ENCODE measurements at regions not wholly inside any gene's neighbourhood (a gene's known extent, or its start where the extent isn't known, plus 50 kb on each side); places are given as distances from the start of the nearest gene placed in this dataset.

DNA sequence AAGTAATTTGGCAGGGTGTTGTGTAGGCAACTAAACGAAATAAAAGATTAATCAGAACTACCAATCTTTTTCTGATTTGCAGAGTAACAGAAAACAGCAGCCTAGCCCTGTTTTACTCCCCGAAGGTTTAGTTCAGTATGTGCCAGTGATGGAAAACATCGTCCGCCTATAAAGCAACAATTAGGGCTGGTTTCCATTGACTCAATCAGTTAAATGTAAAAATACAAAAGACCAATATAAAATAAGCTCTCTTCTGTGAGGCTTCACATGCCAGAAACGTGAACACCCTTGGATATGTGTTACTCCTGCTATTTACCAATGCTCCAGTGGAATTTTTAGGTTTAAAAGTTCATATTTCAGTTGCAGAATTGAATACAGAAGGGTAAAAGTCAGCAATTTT is 210.5 kb upstream of the RSPO3 start:
- Histone ChIP-seq H2AK5ac (ENCODE audit: low read length, severe bottlenecking) (no peak overlapping the region), H3K14ac (ENCODE audit: low read length in 2 of 2) (no peak overlapping the region), H2BK12ac (ENCODE audit: low read length in 2 of 2) (no peak overlapping the region), H3K4me3 (ENCODE audit: insufficient read depth in 1 of 2, low read depth in 1 of 2, low read length in 2 of 2) (no peak overlapping the region), H3K4me2 (ENCODE audit: low read length, poor library complexity, severe bottlenecking) (no peak overlapping the region), H2BK15ac (ENCODE audit: low read depth, poor library complexity, severe bottlenecking) (no peak overlapping the region), H3K27ac (ENCODE audit: low read length, poor library complexity, severe bottlenecking) (no peak overlapping the region), H3K36me3 (ENCODE audit: control insufficient read depth in 1 of 2, insufficient read depth in 2 of 2, low read depth in 1 of 2, low read length in 2 of 2) (no peaks in the 10 kb centered on the region), H3K9ac (ENCODE audit: low read length) (no peak overlapping the region), H2AFZ (ENCODE audit: low read depth, low read length) (no peak overlapping the region), H2BK120ac (ENCODE audit: low read depth, low read length) (no peak overlapping the region), H3K9me3 (ENCODE audit: control insufficient read depth, low read length) (no peaks in the 10 kb centered on the region), H3K27me3 (ENCODE audit: control insufficient read depth in 1 of 2, insufficient read depth in 1 of 2, low read length in 2 of 2) (no peaks in the 10 kb centered on the region), H3K4me1 (ENCODE audit: control insufficient read depth, insufficient read depth, low read depth, low read length) (no peaks in the 10 kb centered on the region), H4K8ac (ENCODE audit: low read length) (no peak overlapping the region), H4K91ac (ENCODE audit: low read length) (no peak overlapping the region), H3K18ac (ENCODE audit: low read depth in 1 of 2, low read length in 2 of 2) (no peak overlapping the region), H3K4ac (ENCODE audit: low read depth in 1 of 2, low read length in 2 of 2) (no peak overlapping the region), H3K23ac (ENCODE audit: low read length in 2 of 2) (no peak overlapping the region), H3K79me1 (replicated peaks; ENCODE audit: low read length, poor library complexity, severe bottlenecking) (no peaks in the 10 kb centered on the region), H2BK5ac (ENCODE audit: low read depth, low read length, poor library complexity, severe bottlenecking) (no peak overlapping the region)
- 84% methylated on average over 5 of the region's 5 CpGs for WGBS
- no peak for DNase-seq

DNA sequence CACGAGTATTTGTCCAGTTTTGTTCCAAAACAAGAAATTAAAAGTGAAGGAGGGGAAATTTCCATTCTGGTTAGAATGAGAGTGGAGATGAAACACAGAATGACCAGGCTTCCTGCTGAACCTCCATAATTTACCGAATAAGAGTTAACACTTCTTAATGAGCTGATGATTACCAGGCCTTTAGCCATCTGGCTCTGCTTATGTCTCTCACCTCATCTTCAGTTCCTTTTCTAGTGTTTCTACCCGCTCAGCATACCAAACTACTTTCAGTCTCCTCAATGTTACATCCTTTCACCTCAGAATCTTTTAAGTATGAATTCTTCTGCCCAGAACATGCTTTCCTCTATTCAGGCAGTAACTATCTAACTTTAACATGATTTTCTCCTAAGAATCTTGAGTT is 209.0 kb upstream of the RSPO3 start:
- H4K8ac ChIP-seq (ENCODE audit: low read length): no peak overlapping the region
- 55% methylated on average over 3 of the region's 3 CpGs for WGBS

DNA sequence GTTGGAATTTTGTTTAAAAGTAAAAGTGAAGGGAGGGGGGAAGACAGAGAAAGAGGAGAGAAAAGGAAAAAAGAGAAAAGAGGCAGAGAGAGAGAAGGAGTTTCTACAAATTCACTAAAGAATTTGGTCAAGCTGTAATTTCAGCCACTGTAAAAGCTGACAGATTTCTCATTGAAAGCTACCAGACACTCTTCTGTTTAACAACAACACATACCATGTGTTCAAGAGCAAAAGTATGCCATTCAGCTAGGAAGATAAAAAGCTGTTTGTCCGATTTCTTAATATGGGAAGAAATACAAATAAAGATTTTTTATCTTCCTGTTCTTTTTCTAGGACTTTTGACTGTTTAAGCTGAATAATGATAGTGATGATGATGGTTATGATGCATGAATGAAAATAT is 204.8 kb upstream of the RSPO3 start:
- no CpG with 5 or more reads among the region's 1 CpG for WGBS
- Histone ChIP-seq H2AFZ (ENCODE audit: low read depth, low read length) (no peak overlapping the region), H3K79me1 (replicated peaks; ENCODE audit: low read length, poor library complexity, severe bottlenecking) (no peaks in the 10 kb centered on the region), H3K27me3 (ENCODE audit: control insufficient read depth in 1 of 2, insufficient read depth in 1 of 2, low read length in 2 of 2) (no peaks in the 10 kb centered on the region), H3K23ac (ENCODE audit: low read length in 2 of 2) (no peak overlapping the region), H3K4ac (ENCODE audit: low read depth in 1 of 2, low read length in 2 of 2) (no peak overlapping the region), H2BK15ac (ENCODE audit: low read depth, poor library complexity, severe bottlenecking) (no peak overlapping the region), H3K36me3 (ENCODE audit: control insufficient read depth in 1 of 2, insufficient read depth in 2 of 2, low read depth in 1 of 2, low read length in 2 of 2) (no peaks in the 10 kb centered on the region), H3K4me1 (ENCODE audit: control insufficient read depth, insufficient read depth, low read depth, low read length) (no peaks in the 10 kb centered on the region), H2BK5ac (ENCODE audit: low read depth, low read length, poor library complexity, severe bottlenecking) (no peak overlapping the region), H3K9ac (ENCODE audit: low read length) (no peak overlapping the region), H3K14ac (ENCODE audit: low read length in 2 of 2) (no peak overlapping the region), H3K4me2 (ENCODE audit: low read length, poor library complexity, severe bottlenecking) (no peak overlapping the region), H3K4me3 (ENCODE audit: insufficient read depth in 1 of 2, low read depth in 1 of 2, low read length in 2 of 2) (no peak overlapping the region), H4K8ac (ENCODE audit: low read length) (no peak overlapping the region), H2BK12ac (ENCODE audit: low read length in 2 of 2) (no peak overlapping the region), H3K18ac (ENCODE audit: low read depth in 1 of 2, low read length in 2 of 2) (no peak overlapping the region), H4K91ac (ENCODE audit: low read length) (no peak overlapping the region), H3K27ac (ENCODE audit: low read length, poor library complexity, severe bottlenecking) (no peak overlapping the region), H3K9me3 (ENCODE audit: control insufficient read depth, low read length) (no peaks in the 10 kb centered on the region), H2BK120ac (ENCODE audit: low read depth, low read length) (no peak overlapping the region), H2AK5ac (ENCODE audit: low read length, severe bottlenecking) (no peak overlapping the region)
- DNase-seq: peak; percentile 30

More for the DNA sequence above, 209.0 kb upstream of the RSPO3 start:
- Histone ChIP-seq H2BK12ac (ENCODE audit: low read length in 2 of 2) (no peak overlapping the region), H2AK5ac (ENCODE audit: low read length, severe bottlenecking) (no peak overlapping the region), H3K79me1 (replicated peaks; ENCODE audit: low read length, poor library complexity, severe bottlenecking) (no peaks in the 10 kb centered on the region), H2BK15ac (ENCODE audit: low read depth, poor library complexity, severe bottlenecking) (no peak overlapping the region), H3K4me1 (ENCODE audit: control insufficient read depth, insufficient read depth, low read depth, low read length) (no peaks in the 10 kb centered on the region), H3K27me3 (ENCODE audit: control insufficient read depth in 1 of 2, insufficient read depth in 1 of 2, low read length in 2 of 2) (no peaks in the 10 kb centered on the region), H2AFZ (ENCODE audit: low read depth, low read length) (no peak overlapping the region), H3K4me3 (ENCODE audit: insufficient read depth in 1 of 2, low read depth in 1 of 2, low read length in 2 of 2) (no peak overlapping the region), H3K18ac (ENCODE audit: low read depth in 1 of 2, low read length in 2 of 2) (no peak overlapping the region), H3K9ac (ENCODE audit: low read length) (no peak overlapping the region), H3K27ac (ENCODE audit: low read length, poor library complexity, severe bottlenecking) (no peak overlapping the region), H4K91ac (ENCODE audit: low read length) (no peak overlapping the region), H3K4me2 (ENCODE audit: low read length, poor library complexity, severe bottlenecking) (no peak overlapping the region), H2BK5ac (ENCODE audit: low read depth, low read length, poor library complexity, severe bottlenecking) (no peak overlapping the region), H3K4ac (ENCODE audit: low read depth in 1 of 2, low read length in 2 of 2) (no peak overlapping the region), H3K23ac (ENCODE audit: low read length in 2 of 2) (no peak overlapping the region), H3K14ac (ENCODE audit: low read length in 2 of 2) (no peak overlapping the region), H2BK120ac (ENCODE audit: low read depth, low read length) (no peak overlapping the region), H3K9me3 (ENCODE audit: control insufficient read depth, low read length) (no peaks in the 10 kb centered on the region), H3K36me3 (ENCODE audit: control insufficient read depth in 1 of 2, insufficient read depth in 2 of 2, low read depth in 1 of 2, low read length in 2 of 2) (no peaks in the 10 kb centered on the region)
- no peak for DNase-seq

DNA sequence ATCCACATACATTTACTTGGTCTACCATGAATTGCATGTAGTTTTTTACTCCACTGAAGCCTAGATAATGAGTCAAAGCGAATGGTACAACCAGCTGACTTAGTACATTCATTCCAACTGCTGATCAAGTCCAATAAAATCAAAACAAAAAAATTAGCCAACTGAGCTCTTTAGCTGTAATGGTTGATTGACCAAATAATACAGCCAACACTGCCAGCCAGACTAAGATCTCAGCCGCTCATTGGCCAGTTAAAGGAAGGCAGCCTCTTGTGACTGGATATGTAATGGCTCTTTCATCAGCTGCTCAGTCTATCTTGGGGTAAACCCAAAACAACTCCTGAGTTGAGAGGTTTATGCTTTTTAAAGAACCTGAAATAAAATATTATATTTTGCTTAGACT is 204.3 kb upstream of the RSPO3 start:
- no peaks in the 10 kb centered on the region for H3K79me1 ChIP-seq (replicated peaks; ENCODE audit: low read length, poor library complexity, severe bottlenecking)
- no peak overlapping the region for H3K23ac ChIP-seq (ENCODE audit: low read length in 2 of 2)
- H4K91ac ChIP-seq (ENCODE audit: low read length): no peak overlapping the region
- H2BK15ac ChIP-seq (ENCODE audit: low read depth, poor library complexity, severe bottlenecking): no peak overlapping the region
- no peaks in the 10 kb centered on the region for H3K9me3 ChIP-seq (ENCODE audit: control insufficient read depth, low read length)
- 96% methylated on average over 2 of the region's 2 CpGs for WGBS
- DNase-seq: no peak
- H2BK12ac ChIP-seq (ENCODE audit: low read length in 2 of 2): no peak overlapping the region
- no peak overlapping the region for H3K9ac ChIP-seq (ENCODE audit: low read length)
- no peak overlapping the region for H2AK5ac ChIP-seq (ENCODE audit: low read length, severe bottlenecking)
- no peak overlapping the region for H2BK120ac ChIP-seq (ENCODE audit: low read depth, low read length)
- H3K18ac ChIP-seq (ENCODE audit: low read depth in 1 of 2, low read length in 2 of 2): no peak overlapping the region
- H3K36me3 ChIP-seq (ENCODE audit: control insufficient read depth in 1 of 2, insufficient read depth in 2 of 2, low read depth in 1 of 2, low read length in 2 of 2): no peaks in the 10 kb centered on the region
- H3K4me1 ChIP-seq (ENCODE audit: control insufficient read depth, insufficient read depth, low read depth, low read length): no peaks in the 10 kb centered on the region
- H3K27ac ChIP-seq (ENCODE audit: low read length, poor library complexity, severe bottlenecking): no peak overlapping the region
- H3K14ac ChIP-seq (ENCODE audit: low read length in 2 of 2): no peak overlapping the region
- no peak overlapping the region for H2AFZ ChIP-seq (ENCODE audit: low read depth, low read length)
- no peak overlapping the region for H3K4ac ChIP-seq (ENCODE audit: low read depth in 1 of 2, low read length in 2 of 2)
- no peaks in the 10 kb centered on the region for H3K27me3 ChIP-seq (ENCODE audit: control insufficient read depth in 1 of 2, insufficient read depth in 1 of 2, low read length in 2 of 2)
- H3K4me2 ChIP-seq (ENCODE audit: low read length, poor library complexity, severe bottlenecking): no peak overlapping the region
- no peak overlapping the region for H2BK5ac ChIP-seq (ENCODE audit: low read depth, low read length, poor library complexity, severe bottlenecking)
- no peak overlapping the region for H4K8ac ChIP-seq (ENCODE audit: low read length)
- H3K4me3 ChIP-seq (ENCODE audit: insufficient read depth in 1 of 2, low read depth in 1 of 2, low read length in 2 of 2): no peak overlapping the region

Data from mesenchymal stem cell (in vitro differentiated cells and primary cell).